ENCODE measurements at regions not wholly inside any gene's neighbourhood (a gene's known extent, or its start where the extent isn't known, plus 50 kb on each side); places are given as distances from the start of the nearest gene placed in this dataset.

DNA sequence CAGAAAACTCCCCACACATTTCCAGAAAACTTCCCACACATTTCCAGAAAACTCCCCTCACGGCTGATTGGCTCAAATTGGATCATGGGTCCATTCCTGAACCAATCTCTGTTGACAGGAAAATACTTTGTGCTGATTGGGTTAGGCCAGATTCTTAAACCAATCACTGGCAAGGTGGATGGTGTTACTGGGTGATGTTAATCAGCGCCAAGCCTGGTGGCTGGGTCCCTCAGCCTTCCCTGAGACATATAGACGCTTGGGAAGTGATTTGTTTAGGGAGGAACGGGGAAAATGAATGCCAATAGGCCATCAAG lies 199.4 kb upstream of the UBE2E2 start:
- DNase-seq = no peak

DNA sequence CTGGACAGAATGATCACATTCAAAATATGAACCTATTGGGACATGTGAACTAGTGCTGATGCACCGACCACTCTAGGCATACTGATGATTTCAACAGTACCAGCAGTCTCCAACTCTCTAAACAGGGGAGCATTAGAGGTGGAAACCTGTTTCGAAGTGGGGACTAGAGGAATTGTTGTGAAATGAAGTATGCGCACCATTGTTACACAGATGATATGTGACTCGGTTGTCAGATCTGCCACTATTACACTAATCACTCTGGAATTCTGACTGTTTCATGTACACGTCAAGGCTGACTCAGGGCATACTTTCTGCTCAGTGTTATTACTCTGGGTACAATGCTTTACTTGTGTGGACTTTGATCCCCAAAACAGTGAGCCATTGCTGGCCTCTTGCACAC lies 198.2 kb upstream of the UBE2E2 start:
- DNase-seq = no peak

DNA sequence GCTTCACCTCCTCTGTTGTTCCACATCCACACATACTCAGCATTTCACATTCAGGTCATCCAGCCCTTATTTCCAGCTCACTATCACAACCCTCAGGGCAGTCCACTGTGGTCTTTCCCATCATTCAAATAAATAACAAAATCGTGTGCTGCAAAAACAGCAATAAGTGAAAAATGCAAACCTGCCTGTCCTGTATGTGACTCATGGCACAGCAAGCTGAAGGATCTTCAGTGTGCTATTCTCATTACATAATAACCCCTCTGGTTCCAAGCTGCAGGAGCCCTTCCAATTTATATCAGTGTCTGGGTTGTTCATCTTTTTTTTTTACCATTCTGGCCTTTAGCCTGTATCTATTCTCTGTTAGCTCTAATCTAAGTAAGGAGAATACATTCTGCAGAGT lies 185.3 kb upstream of the UBE2E2 start:
- DNase-seq = no peak

- no peak for DNase-seq
Measured at GRCh38 chr3:23019596-23020300, 183.4 kb upstream of the UBE2E2 start.

DNA sequence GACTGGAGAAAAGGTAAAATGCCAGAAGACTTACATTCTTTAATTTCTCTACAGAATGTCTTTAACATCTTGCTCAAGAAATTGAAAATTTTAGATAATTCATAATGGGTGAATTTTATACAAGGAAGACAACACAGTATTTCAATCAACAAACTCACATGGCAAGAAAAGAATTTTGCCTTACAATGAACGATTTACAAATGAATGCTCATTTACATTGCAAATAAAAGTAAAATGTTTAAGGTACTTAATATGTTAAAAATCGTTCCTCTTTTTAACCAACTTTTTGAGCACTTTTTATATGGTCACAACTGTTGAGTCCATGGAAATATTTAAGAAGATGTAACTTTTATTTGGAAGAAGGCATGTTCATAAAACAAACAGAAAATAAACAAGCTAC lies 174.8 kb upstream of the UBE2E2 start:
- no peak for DNase-seq

DNA sequence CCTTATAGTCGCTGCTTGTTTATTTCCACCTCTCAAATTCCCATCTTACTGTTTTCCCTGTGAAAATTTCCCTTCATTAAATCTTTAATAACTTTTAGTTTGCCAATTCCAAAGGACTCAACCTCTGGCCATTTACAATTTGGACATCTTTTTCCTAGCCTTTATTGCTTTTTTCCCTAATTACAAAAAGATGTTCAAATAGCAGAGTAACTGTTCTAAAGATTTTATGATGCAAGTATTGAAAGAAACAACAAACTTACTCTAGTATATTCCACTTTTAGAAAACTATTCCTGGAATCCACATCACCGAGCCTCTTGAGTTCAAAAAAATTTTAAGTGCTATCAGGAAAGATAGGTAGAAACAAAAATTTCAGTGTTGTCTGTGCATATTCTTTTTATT lies 174.1 kb upstream of the UBE2E2 start:
- no peak for DNase-seq

DNA sequence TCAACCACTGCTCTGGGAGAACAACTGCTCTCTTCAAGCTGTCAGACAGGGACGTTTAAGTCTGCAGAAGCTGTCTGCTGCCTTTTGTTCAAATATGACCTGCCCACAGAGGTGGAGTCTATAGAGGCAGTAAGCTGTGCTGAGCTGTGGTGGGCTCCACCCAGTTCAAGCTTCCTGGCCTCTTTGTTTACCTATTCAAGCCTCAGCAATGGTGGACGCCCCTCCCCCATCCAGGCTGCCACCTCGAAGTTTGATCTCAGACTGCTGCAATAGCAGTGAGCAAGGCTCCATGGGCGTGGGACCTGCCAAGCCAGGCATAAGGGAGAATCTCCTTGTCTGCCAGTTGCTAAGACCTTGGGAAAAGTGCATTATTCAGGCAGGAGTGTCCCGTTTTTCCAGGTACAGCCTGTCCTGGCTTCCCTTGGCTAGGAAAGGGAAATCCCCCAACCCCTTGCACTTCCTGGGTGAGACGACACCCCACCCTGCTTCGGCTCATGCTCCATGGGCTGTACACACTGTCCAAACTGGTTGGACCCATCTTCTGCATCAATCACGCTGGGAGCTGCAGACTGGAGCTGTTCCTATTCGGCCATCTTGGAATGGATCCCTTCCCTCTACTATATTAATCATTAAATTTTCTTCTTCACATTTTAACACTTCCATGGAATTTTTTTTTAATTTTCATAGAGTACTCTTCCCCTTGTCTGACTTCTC lies 167.0 kb upstream of the UBE2E2 start:
- DNase-seq = no peak

DNA sequence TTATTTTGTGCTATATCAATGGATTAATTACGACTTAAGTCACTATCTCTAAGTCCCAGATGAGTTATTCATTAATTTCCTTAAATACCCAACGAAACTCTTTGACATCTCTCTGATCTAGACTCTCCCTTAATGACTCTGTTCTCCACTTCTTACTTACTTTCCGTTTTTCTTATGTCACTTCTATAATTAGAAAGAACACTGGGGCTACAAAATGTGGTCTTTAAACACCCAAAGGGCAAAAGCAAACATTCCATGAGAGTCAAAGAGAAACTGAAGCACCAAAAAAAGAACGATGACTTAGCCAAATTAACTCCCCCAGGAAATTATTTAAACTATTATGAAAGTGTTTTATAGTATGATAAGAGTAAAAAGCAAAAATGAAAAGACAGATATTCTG lies 166.4 kb upstream of the UBE2E2 start:
- no peak for DNase-seq

GRCh38 chr3:23038471-23038870 lies 164.7 kb upstream of the UBE2E2 start:
- DNase-seq = peak in 1 of 4 experiments; percentile 20

- no peak for DNase-seq
Measured at GRCh38 chr3:23041918-23042696, 161.0 kb upstream of the UBE2E2 start.

DNA sequence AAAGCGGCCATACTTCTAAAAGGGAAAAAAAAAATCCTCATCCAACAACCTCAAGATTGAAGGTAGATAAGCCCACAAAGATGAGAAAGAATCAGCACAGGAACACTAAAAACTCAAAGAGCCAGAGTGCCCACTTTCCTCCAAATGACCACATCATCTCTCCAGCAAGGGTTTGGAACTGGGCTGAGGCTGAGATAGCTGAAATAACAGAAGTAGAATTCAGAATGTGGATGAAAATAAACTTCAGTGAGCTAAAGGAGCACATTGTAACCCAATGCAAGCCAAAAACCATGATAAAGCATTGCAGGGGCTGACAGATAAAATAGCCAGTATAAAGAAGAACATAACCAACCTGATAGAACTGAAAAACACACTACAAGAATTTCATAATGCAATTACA lies 158.7 kb upstream of the UBE2E2 start:
- DNase-seq = no peak

DNA sequence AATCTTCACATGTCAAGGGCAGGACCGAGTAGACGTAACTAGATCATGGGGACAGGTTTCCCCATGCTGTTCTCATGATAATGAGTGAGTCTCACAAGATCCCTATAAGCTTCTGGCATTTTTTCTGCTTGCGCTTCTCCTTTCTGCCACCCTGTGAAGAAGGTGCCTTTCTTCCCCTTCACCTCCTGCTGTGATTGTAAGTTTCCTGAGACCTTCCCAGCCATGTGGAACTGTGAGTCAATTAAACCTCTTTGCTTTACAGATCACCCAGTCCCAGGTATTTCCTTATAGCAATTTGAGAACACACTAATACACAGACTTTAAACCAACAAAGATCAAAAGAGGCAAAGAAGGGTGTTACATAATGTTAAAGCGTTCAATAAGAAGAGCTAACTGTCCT lies 156.6 kb upstream of the UBE2E2 start:
- DNase-seq = no peak

DNA sequence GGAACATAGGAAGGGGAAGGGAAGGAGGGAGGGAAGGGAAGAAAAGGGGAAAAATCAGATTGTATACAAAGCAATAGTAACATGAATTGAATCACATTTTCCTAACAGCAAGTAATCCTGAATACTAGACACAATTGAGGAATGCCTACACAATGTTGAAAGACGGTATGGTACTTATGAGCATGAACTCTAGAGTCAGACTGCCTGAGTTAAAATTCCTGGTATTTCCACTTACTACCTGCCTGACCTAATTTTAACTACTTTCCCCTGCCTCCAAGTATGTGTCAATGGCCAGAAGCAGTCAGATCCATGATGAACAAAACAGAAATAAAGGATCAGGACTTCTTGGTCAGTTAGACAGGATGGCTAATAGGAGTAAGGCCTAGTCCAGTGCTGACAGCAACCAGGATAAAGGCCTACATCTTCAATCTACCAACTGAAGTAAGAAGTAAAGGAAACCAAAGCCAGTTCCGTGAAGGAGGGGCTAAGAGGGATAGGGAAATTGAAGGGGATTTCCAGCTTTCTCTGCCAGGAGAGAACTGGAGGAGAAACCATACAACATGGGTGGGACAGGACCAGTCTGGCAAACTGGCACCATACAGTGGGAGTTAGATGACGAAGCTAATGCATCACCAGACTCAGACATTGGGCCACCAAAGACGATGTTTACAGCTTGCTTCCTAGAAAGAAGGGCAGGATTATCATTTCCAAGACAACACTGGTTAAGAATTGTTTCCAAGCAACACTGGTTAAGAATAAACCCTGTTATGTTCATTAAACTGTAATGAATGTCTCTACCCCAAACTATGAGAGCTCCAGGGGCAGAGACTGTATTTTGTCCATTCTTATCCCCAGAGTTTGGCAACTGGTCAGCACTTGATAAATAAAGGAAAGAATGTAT lies 151.6 kb upstream of the UBE2E2 start:
- no peak for DNase-seq

DNA sequence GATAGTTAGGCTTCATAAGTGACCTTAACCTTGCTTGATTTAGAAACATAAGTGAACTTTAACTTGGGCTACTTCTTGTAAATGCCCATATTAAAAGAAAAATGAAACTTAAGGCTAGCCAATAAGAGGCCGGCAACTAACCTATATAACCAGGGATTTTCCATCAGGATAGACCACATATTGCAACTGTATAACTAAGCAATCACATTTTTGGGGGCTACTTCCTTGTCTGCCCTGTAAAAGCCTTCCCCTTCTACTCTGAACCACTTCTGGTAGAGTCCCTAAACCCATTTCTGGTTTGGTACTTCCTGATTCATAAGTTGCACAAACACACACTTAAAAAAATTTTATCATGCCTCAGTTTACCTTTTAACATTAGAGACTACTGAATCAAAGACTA lies 150.9 kb upstream of the UBE2E2 start:
- DNase-seq = peak in 2 of 4 experiments; percentile 6 to 19

DNA sequence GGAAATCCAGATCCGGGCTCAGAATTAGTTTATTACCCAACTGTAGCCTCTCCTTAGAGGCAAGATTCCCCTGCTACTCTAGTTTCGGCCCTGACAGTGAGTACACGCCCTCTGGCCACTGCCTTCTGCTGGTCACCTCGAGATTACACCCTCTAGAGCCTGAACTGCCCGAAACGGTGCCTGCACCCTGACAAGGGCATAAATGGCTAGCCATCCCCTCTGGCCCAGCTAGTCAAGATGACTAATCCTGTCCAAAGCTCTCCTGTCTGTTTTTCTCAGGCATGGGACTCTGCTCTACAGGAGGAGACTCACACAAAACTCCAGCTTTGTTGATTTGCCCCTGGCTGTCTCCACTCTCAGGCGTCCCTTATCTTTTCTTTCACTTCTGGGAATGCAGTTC lies 150.5 kb upstream of the UBE2E2 start:
- DNase-seq = peak in 1 of 4 experiments; percentile 16

- DNase-seq = peak in 1 of 4 experiments; percentile 46
Measured at GRCh38 chr3:23055733-23056376, 147.3 kb upstream of the UBE2E2 start.

GRCh38 chr3:23062582-23062981 lies 140.5 kb upstream of the UBE2E2 start:
- no peak for DNase-seq

GRCh38 chr3:23062982-23063381 lies 140.1 kb upstream of the UBE2E2 start:
- peak in 2 of 4 experiments; percentile 34 to 45 for DNase-seq

DNA sequence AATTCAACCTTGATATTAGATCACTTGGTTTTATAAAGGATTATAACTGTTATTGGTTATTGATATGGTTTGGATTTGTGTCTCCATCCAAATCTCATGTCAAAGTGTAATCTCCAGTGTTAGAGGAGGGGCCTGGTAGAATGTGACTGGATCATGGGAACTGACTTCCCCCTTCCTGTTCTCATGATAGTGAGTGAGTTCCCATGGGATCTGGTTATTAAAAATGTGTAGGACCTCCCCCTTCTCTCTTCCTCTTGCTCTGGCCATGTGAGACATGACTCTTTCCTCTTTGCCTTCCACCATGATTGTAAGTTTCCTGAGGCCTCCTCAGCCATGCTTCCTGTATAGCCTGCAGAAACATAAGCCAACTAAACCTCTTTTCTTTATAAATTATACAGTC lies 136.0 kb upstream of the UBE2E2 start:
- peak; percentile 40 to 76 (median 56) for DNase-seq

DNA sequence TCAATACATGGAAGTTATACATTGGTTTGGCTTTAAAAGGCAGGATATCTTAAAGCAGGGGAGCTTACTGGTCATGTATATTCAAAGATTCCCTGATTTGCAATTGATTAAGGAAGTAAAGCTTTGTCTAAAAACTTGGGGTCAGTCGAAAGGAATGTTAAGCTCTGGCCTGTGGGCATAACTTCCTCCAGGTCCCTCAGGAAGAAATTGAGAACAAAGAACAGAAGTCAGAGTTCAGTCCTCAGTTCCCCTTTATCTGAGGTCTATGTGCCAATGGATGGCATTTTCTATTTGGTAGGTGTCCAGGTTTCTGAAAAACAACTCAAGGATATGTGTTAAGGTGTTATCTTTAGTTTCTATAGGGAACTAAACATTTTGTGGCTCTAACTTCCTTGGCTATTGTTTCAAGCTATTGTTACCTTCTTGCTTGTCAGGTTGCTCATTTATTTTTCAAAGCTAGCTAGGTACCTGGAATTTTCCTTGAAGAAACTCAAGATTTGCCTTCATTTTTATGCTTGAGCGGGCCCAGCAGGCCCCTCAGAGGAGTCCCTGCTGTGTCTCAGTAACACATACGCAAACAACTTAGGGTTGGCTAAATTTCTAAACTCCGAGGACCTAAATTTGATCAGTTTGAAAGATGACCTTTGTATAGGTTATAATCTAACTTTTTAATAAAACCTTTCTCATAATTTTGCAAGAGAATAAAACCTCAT lies 135.0 kb upstream of the UBE2E2 start:
- peak; percentile 44 to 76 (median 64) for DNase-seq

DNA sequence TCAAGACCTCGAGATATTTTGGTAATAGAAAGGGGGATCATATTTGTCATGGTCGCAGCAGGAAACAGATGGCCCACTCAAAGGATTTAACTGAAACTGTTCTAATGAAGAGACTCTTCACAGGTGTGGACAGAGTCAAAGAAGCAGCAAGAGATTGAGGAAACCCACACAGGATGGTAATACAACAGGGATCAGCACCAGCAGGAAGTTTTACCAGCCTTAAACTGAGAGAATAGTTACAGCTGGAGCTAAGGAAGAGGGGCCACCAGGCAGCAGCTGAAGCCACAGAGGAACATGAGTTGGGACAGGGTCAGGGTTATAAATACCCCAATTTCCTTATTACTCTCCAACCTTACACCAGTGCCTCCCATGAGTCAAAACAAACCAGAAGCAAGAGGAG lies 131.8 kb upstream of the UBE2E2 start:
- peak in 1 of 4 experiments; percentile 63 for DNase-seq

All from suppressor macrophage (primary cell).